Transverse colon (tissue), 4 donors: ENCODE measurements at regions not wholly inside any gene's neighbourhood (a gene's known extent, or its start where the extent isn't known, plus 50 kb on each side); places are given as distances from the start of the nearest gene placed in this dataset.

Source experiments
- DNase-seq: peaks from one replicate; pipeline ENCODE4 v3.0.0-alpha.2; 2019
- H3K27ac ChIP-seq, 4 donors: fragments of 200-600 bp; sonication (generic); 2 replicates each; pipeline ENCODE4 v1.5.1; 2016 to 2018; ENCODE audit warnings: inconsistent platforms in 4 of 4
- H3K27me3 ChIP-seq: fragments of 200-600 bp; sonication (generic); 2 replicates; pipeline ENCODE4 v1.5.1; 2017; ENCODE audit warnings: inconsistent platforms
- H3K36me3 ChIP-seq, 4 donors: fragments of 200-600 bp; sonication (generic); 2 replicates each; pipeline ENCODE4 v1.5.1; 2017 to 2019; ENCODE audit warnings: inconsistent platforms in 4 of 4
- H3K4me1 ChIP-seq, 4 donors: fragments of 200-600 bp; sonication (generic); 2 replicates each; pipeline ENCODE4 v1.5.1; 2017 to 2020; ENCODE audit warnings: inconsistent platforms in 4 of 4
- H3K4me3 ChIP-seq, 4 donors: fragments of 200-600 bp; sonication (generic); 1 replicate in 1 of 4; 2 replicates in 3 of 4; pipeline versions ENCODE4 v1.5.1 to v1.6.1; 2017 to 2019; ENCODE audit warnings: inconsistent platforms in 4 of 4
- H3K9me3 ChIP-seq, 2 donors: fragments of 200-600 bp; sonication (generic); 2 replicates each; pipeline ENCODE4 v1.5.1; 2017 to 2019; ENCODE audit warnings: inconsistent platforms in 2 of 2
- CTCF ChIP-seq, 5 experiments: fragments of 200-600 bp in 3 of 5; fragments of 450-650 bp in 2 of 5; sonication (generic) in 3 of 5; IDR thresholded peaks; 1 replicate in 2 of 5; 2 replicates in 3 of 5; pipeline ENCODE4 v1.5.1; 2016 to 2017; ENCODE audit warnings: antibody characterized with exemption in 5 of 5, inconsistent platforms in 3 of 5, mild to moderate bottlenecking in 2 of 5, moderate library complexity in 1 of 5
- EP300 ChIP-seq: sonication (generic); formaldehyde crosslinking; IDR thresholded peaks from one replicate; pipeline ENCODE4 v1.6.1; 2017; ENCODE audit warnings: antibody characterized with exemption, low read depth
- POLR2A ChIP-seq: fragments of 450-650 bp; IDR thresholded peaks from one replicate; pipeline ENCODE4 v1.6.1; 2016; ENCODE audit warnings: antibody characterized with exemption, mild to moderate bottlenecking, moderate library complexity
- POLR2AphosphoS5 ChIP-seq, 3 donors: sonication (generic); formaldehyde crosslinking; IDR thresholded peaks; one replicate each; pipeline ENCODE4 v1.6.1; 2016; ENCODE audit warnings: antibody characterized with exemption in 3 of 3
- WGBS, 2 donors: methylation state at CpG; one replicate each; pipeline ENCODE4 v1.1.5; 2018; ENCODE audit warnings: low coverage in 1 of 2; 5-methylcytosine and 5-hydroxymethylcytosine counted together
- in situ Hi-C, 4 donors: fragments of 200-750 bp; cut with MboI; loops; one replicate each; pipeline versions ENCODE4 v1.15.0 to v1.15.1; 2017; ENCODE audit warnings: low sequenced_read_pairs in 3 of 4, low pct_ligation_motif_present in 1 of 4, low pct_unique_long_range_greater_than_20kb in 1 of 4
- intact Hi-C: fragments of 100-400 bp; cut with DNase I; formaldehyde crosslinking; loops from one replicate; pipeline ENCODE4 v1.15.1; 2023; ENCODE audit warnings: low total_unique reads

DNA sequence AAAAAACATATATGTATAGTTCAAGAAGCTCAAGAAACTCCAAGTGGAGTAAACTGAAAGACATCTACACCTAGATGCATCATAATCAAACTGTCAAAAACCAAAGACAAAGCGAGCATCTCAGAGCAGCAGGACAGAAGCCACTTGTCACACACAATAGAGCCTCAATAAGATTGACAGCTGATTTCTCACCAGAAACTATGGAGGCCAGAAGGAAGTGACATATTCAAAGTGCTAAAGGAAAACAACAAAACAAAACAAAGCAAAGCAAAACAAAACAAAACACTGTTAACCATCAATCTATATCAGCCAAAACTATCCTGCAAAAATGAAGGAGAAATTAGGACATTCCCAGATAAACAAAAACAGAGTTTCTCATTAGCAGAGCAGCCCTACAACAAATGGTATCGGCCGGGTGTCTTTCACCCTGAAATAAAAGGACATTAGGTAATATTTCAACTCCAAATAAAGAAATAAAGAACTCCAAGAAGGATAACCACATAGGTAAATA, 65.8 kb upstream of the SEPTIN5 start:
- Histone ChIP-seq H3K27ac (no peak overlapping the region), H3K4me1 (no peaks in the 10 kb centered on the region), H3K36me3 (no peaks in the 10 kb centered on the region), H3K4me3 (no peak overlapping the region), H3K27me3 (peaks cover 6% of the 10 kb centered on the region), H3K9me3 (peaks cover 18% of the 10 kb centered on the region in 2 donors)
- intact Hi-C loops = no loop called here
- in situ Hi-C loops = loop anchor here in 3 of 4 donors (25.0 kb wide), 4 partner anchors 436 to 661 kb away; partner anchors contain the start of genes ESS2 (in 1 of the 3), SLC25A1 (in 1 of the 3) and TSSK2 (in 1 of the 3)
- WGBS, 2 donors = 73% methylated on average over 3 of the region's 3 CpGs
- no peak for TF ChIP-seq CTCF (IDR thresholded peaks at IDR 0.05)
- no peak for TF ChIP-seq EP300
- TF ChIP-seq POLR2A = no peak
- TF ChIP-seq POLR2AphosphoS5 (IDR thresholded peaks at IDR 0.05) = no peak
- DNase-seq = no peak

DNA sequence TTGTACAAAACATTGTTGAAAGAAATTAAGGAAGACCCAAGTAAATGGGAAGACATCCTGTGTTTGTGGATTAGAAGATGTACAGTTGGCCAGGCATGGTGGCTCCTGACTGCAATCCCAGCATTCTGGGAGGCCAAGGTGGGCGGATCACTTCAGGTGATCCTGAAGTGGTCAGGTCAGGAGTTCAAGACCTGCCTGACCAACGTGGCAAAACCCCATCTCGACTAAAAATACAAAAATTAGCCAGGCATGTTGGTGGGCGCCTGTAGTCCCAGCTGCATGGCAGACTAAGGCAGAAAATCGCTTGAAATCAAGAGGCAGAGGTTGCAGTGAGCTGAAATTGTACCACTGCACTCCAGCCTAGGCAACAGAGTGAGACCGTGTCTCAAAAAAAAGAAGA, 62.0 kb upstream of the SEPTIN5 start:
- Histone ChIP-seq H3K4me1 (no peaks in the 10 kb centered on the region), H3K27me3 (no peaks in the 10 kb centered on the region), H3K9me3 (peaks cover 16 to 18% of the 10 kb centered on the region in 2 donors), H3K36me3 (no peaks in the 10 kb centered on the region), H3K27ac (no peak overlapping the region), H3K4me3 (no peak overlapping the region)
- 42 to 62% methylated on average over 4 to 6 of the region's 6 CpGs for WGBS, 2 donors
- DNase-seq = no peak
- TF ChIP-seq POLR2AphosphoS5 (IDR thresholded peaks at IDR 0.05) = no peak
- TF ChIP-seq POLR2A = no peak
- no peak for TF ChIP-seq CTCF (IDR thresholded peaks at IDR 0.05)
- no peak for TF ChIP-seq EP300
- intact Hi-C loops = no loop called here
- in situ Hi-C loops = no loop called here

DNA sequence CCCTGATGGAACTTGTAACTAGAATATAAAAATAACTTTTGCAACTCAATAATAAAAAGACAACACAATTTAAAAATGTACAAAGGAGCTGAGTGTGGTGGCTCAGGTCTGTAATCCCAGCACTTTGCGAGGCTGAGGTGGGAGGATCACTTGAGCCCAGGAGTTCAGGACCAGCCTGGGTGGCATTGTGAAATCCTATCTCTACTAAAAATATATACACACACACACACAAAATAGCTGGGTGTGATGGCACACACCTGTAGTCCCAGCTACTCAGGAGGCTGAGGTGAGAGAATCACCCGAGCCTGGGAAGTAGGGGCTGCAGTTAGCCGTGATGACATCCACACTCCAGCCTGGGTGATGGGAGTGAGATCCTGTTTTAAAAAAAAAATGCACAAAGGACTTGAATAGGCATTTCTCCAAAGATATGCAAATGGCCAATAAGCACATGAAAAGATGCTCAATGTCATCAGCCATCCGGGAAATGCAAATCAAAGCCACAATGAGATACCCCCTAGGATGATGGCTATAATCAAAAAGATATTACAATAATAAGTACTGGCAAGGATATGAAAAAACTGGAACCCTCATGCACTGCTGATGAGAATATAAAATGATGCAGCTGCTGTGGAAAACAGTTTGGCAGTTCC, 59.8 kb upstream of the SEPTIN5 start:
- H3K9me3 ChIP-seq = no peaks in the 10 kb centered on the region
- H3K4me1 ChIP-seq = no peaks in the 10 kb centered on the region
- H3K4me3 ChIP-seq = no peak overlapping the region
- H3K36me3 ChIP-seq = no peaks in the 10 kb centered on the region
- no peak for DNase-seq
- no peak overlapping the region for H3K27ac ChIP-seq
- intact Hi-C loops = no loop called here
- in situ Hi-C loops = no loop called here
- H3K27me3 ChIP-seq = no peaks in the 10 kb centered on the region
- TF ChIP-seq POLR2A = no peak
- WGBS, 2 donors = 50 to 59% methylated on average over 4 of the region's 4 CpGs

DNA sequence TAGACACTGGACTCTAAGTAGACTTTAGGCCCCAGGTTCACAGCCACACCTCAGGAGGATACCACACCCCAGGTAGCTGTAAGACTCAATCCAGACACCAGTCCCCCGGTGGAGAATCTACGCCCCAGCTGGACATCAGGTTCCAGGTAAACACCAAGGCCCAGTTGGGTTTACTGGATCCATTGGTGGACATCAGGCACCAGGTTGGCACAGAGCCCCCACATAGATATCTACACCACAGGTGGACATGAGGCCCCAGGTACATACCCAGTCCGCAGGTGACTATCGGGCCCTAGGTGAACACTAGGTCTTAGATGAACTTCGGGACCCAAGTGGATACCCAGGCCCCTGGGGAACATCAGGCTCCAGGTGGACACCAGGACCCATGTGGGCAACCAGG, 58.9 kb upstream of the SEPTIN5 start:
- H3K4me1 ChIP-seq = no peaks in the 10 kb centered on the region
- no peaks in the 10 kb centered on the region for H3K36me3 ChIP-seq
- no peaks in the 10 kb centered on the region for H3K9me3 ChIP-seq
- no peak overlapping the region for H3K27ac ChIP-seq
- no peak overlapping the region for H3K4me3 ChIP-seq
- WGBS, 2 donors = 89% methylated on average over 5 of the region's 5 CpGs; no CpG with 5 or more reads in 1 of the 2 donors
- DNase-seq = no peak
- intact Hi-C loops = no loop called here
- TF ChIP-seq POLR2A = no peak
- in situ Hi-C loops = no loop called here
- H3K27me3 ChIP-seq = no peaks in the 10 kb centered on the region

GRCh38 chr22:19656541-19657251, 57.6 kb upstream of the SEPTIN5 start:
- Histone ChIP-seq H3K4me1 (no peaks in the 10 kb centered on the region), H3K27me3 (no peaks in the 10 kb centered on the region), H3K36me3 (no peaks in the 10 kb centered on the region), H3K4me3 (no peak overlapping the region), H3K27ac (no peak overlapping the region), H3K9me3 (no peaks in the 10 kb centered on the region)
- WGBS, 2 donors = 96% methylated on average over 17 of the region's 21 CpGs; no CpG with 5 or more reads in 1 of the 2 donors
- intact Hi-C loops = no loop called here
- in situ Hi-C loops = no loop called here
- TF ChIP-seq CTCF (IDR thresholded peaks at IDR 0.05) = no peak
- DNase-seq = no peak
